Stimulated activated effector memory CD8-positive, alpha-beta T cell treated with anti-CD3 and anti-CD28 coated beads, Interleukin-12 subunit alpha, Interleukin-12 subunit beta, amount 100 ng/mL, for 72 hours (primary cell): ENCODE measurements at regions not wholly inside any gene's neighbourhood (a gene's known extent, or its start where the extent isn't known, plus 50 kb on each side); places are given as distances from the start of the nearest gene placed in this dataset.

Source experiments
- ATAC-seq: fragments of 150-1000 bp; cut with Tn5 transposase; 2 replicates; pipeline ENCODE4 v1.10.0; 2021
- DNase-seq, 2 donors: peaks; one replicate each; pipeline ENCODE4 v3.0.0; 2021 to 2022; ENCODE audit warnings: low spot score in 2 of 2
- H3K27ac Mint-ChIP-seq: one replicate; pipeline ENCODE4 v1.8.0; 2022; ENCODE audit warnings: mild to moderate bottlenecking, mixed read lengths
- H3K36me3 Mint-ChIP-seq: one replicate; pipeline ENCODE4 v1.8.0; 2022; ENCODE audit warnings: mild to moderate bottlenecking, mixed read lengths
- H3K4me1 Mint-ChIP-seq: one replicate; pipeline ENCODE4 v1.8.0; 2022; ENCODE audit warnings: mixed read lengths
- H3K4me3 Mint-ChIP-seq: one replicate; pipeline ENCODE4 v1.8.0; 2022; ENCODE audit warnings: mild to moderate bottlenecking, mixed read lengths
- H3K9me3 Mint-ChIP-seq: one replicate; pipeline ENCODE4 v1.8.0; 2022; ENCODE audit warnings: mixed read lengths

- H3K36me3 Mint-ChIP-seq = no peaks in the 10 kb centered on the region
- H3K27ac Mint-ChIP-seq = no peak overlapping the region
- no peak for DNase-seq
- no peaks in the 10 kb centered on the region for H3K4me1 Mint-ChIP-seq
- no peak for ATAC-seq
- no peak overlapping the region for H3K4me3 Mint-ChIP-seq
- peaks cover 7% of the 10 kb centered on the region for H3K9me3 Mint-ChIP-seq
Measured at GRCh38 chr3:88321363-88322050, 171.7 kb downstream of the C3orf38 start.

- no peaks in the 10 kb centered on the region for H3K4me1 Mint-ChIP-seq
- H3K36me3 Mint-ChIP-seq = no peaks in the 10 kb centered on the region
- peaks cover 6% of the 10 kb centered on the region for H3K9me3 Mint-ChIP-seq
- no peak for ATAC-seq
- DNase-seq = no peak
- H3K4me3 Mint-ChIP-seq = no peak overlapping the region
- H3K27ac Mint-ChIP-seq = no peak overlapping the region
Measured at GRCh38 chr3:88324788-88325187, 175.0 kb downstream of the C3orf38 start.

- Mint-ChIP-seq H3K4me3 (no peak overlapping the region), H3K4me1 (no peaks in the 10 kb centered on the region), H3K36me3 (no peaks in the 10 kb centered on the region), H3K9me3 (peaks cover 23% of the 10 kb centered on the region), H3K27ac (no peak overlapping the region)
- DNase-seq = no peak
- no peak for ATAC-seq
Measured at GRCh38 chr3:88334187-88334868, 184.6 kb downstream of the C3orf38 start.

- no peak overlapping the region for H3K27ac Mint-ChIP-seq
- no peaks in the 10 kb centered on the region for H3K4me1 Mint-ChIP-seq
- DNase-seq = no peak
- H3K4me3 Mint-ChIP-seq = no peak overlapping the region
- H3K9me3 Mint-ChIP-seq = peaks cover 23% of the 10 kb centered on the region
- ATAC-seq = no peak
- no peaks in the 10 kb centered on the region for H3K36me3 Mint-ChIP-seq
Measured at GRCh38 chr3:88336894-88337293, 187.1 kb downstream of the C3orf38 start.

- Mint-ChIP-seq H3K9me3 (peaks cover 4% of the 10 kb centered on the region), H3K4me3 (no peak overlapping the region), H3K27ac (no peak overlapping the region), H3K4me1 (no peaks in the 10 kb centered on the region), H3K36me3 (no peaks in the 10 kb centered on the region)
- no peak for DNase-seq
- peak; percentile 24 for ATAC-seq
Measured at GRCh38 chr3:88343264-88343663, 193.5 kb downstream of the C3orf38 start.

GRCh38 chr3:88346643-88347042, 196.9 kb downstream of the C3orf38 start:
- H3K4me3 Mint-ChIP-seq = no peak overlapping the region
- DNase-seq = no peak
- H3K4me1 Mint-ChIP-seq = no peaks in the 10 kb centered on the region
- ATAC-seq = no peak
- H3K27ac Mint-ChIP-seq = no peak overlapping the region
- H3K9me3 Mint-ChIP-seq = peaks cover 8% of the 10 kb centered on the region
- H3K36me3 Mint-ChIP-seq = no peaks in the 10 kb centered on the region

- Mint-ChIP-seq H3K36me3 (no peaks in the 10 kb centered on the region), H3K4me3 (no peak overlapping the region), H3K9me3 (peaks cover 17% of the 10 kb centered on the region), H3K4me1 (no peaks in the 10 kb centered on the region), H3K27ac (no peak overlapping the region)
- ATAC-seq (no peak), DNase-seq (no peak)
Measured at GRCh38 chr3:88362428-88362827, 212.7 kb downstream of the C3orf38 start.

GRCh38 chr3:88364926-88365325, 215.2 kb downstream of the C3orf38 start:
- ATAC-seq = no peak

GRCh38 chr3:88369337-88369736, 219.6 kb downstream of the C3orf38 start:
- Mint-ChIP-seq H3K36me3 (no peaks in the 10 kb centered on the region), H3K4me3 (no peak overlapping the region), H3K4me1 (no peaks in the 10 kb centered on the region), H3K9me3 (peaks cover 19% of the 10 kb centered on the region), H3K27ac (no peak overlapping the region)
- ATAC-seq = no peak
- no peak for DNase-seq

More at GRCh38 chr3:88364926-88365325, 215.2 kb downstream of the C3orf38 start:
- H3K4me3 Mint-ChIP-seq = no peak overlapping the region
- no peaks in the 10 kb centered on the region for H3K36me3 Mint-ChIP-seq
- peaks cover 18% of the 10 kb centered on the region for H3K9me3 Mint-ChIP-seq
- no peaks in the 10 kb centered on the region for H3K4me1 Mint-ChIP-seq
- no peak overlapping the region for H3K27ac Mint-ChIP-seq
- no peak for DNase-seq

- no peak overlapping the region for H3K27ac Mint-ChIP-seq
- H3K4me3 Mint-ChIP-seq = no peak overlapping the region
- no peak for DNase-seq
- no peaks in the 10 kb centered on the region for H3K36me3 Mint-ChIP-seq
- H3K4me1 Mint-ChIP-seq = no peaks in the 10 kb centered on the region
- peaks cover 19% of the 10 kb centered on the region for H3K9me3 Mint-ChIP-seq
- no peak for ATAC-seq
Measured at GRCh38 chr3:88369767-88370166, 220.0 kb downstream of the C3orf38 start.

- H3K9me3 Mint-ChIP-seq = peaks cover 25% of the 10 kb centered on the region
- no peak overlapping the region for H3K27ac Mint-ChIP-seq
- DNase-seq (no peak), ATAC-seq (no peak)
- no peaks in the 10 kb centered on the region for H3K36me3 Mint-ChIP-seq
- no peak overlapping the region for H3K4me3 Mint-ChIP-seq
- H3K4me1 Mint-ChIP-seq = no peaks in the 10 kb centered on the region
Measured at GRCh38 chr3:88385090-88385489, 235.3 kb downstream of the C3orf38 start.

GRCh38 chr3:88398581-88398980, 248.8 kb downstream of the C3orf38 start:
- no peak for ATAC-seq
- no peak for DNase-seq
- peaks cover 13% of the 10 kb centered on the region for H3K9me3 Mint-ChIP-seq
- H3K4me3 Mint-ChIP-seq = no peak overlapping the region
- H3K27ac Mint-ChIP-seq = no peak overlapping the region
- H3K36me3 Mint-ChIP-seq = no peaks in the 10 kb centered on the region
- no peaks in the 10 kb centered on the region for H3K4me1 Mint-ChIP-seq

GRCh38 chr3:88403319-88403718, 253.6 kb downstream of the C3orf38 start:
- ATAC-seq (no peak), DNase-seq (no peak)
- Mint-ChIP-seq H3K4me3 (no peak overlapping the region), H3K36me3 (no peaks in the 10 kb centered on the region), H3K4me1 (no peaks in the 10 kb centered on the region), H3K9me3 (peaks cover 14% of the 10 kb centered on the region), H3K27ac (no peak overlapping the region)

GRCh38 chr3:88408097-88408496, 258.3 kb downstream of the C3orf38 start:
- DNase-seq (no peak), ATAC-seq (no peak)
- Mint-ChIP-seq H3K4me1 (no peaks in the 10 kb centered on the region), H3K4me3 (no peak overlapping the region), H3K27ac (no peak overlapping the region), H3K36me3 (no peaks in the 10 kb centered on the region), H3K9me3 (peaks cover 10% of the 10 kb centered on the region)

GRCh38 chr3:88408935-88409334, 259.2 kb downstream of the C3orf38 start:
- no peaks in the 10 kb centered on the region for H3K4me1 Mint-ChIP-seq
- H3K9me3 Mint-ChIP-seq = peaks cover 10% of the 10 kb centered on the region
- DNase-seq (no peak), ATAC-seq (no peak)
- H3K27ac Mint-ChIP-seq = no peak overlapping the region
- H3K4me3 Mint-ChIP-seq = no peak overlapping the region
- no peaks in the 10 kb centered on the region for H3K36me3 Mint-ChIP-seq

GRCh38 chr3:88410259-88410658, 260.5 kb downstream of the C3orf38 start:
- DNase-seq (no peak), ATAC-seq (no peak)
- peaks cover 3% of the 10 kb centered on the region for H3K9me3 Mint-ChIP-seq
- H3K27ac Mint-ChIP-seq = no peak overlapping the region
- H3K4me1 Mint-ChIP-seq = no peaks in the 10 kb centered on the region
- H3K36me3 Mint-ChIP-seq = no peaks in the 10 kb centered on the region
- H3K4me3 Mint-ChIP-seq = no peak overlapping the region
